Neural crest cell (in vitro differentiated cells): ENCODE measurements at regions not wholly inside any gene's neighbourhood (a gene's known extent, or its start where the extent isn't known, plus 50 kb on each side); places are given as distances from the start of the nearest gene placed in this dataset.
"Not testable (repeated sequence)": the region's sequence is repeated elsewhere in the genome, so short reads cannot be mapped to it uniquely, and the experiment has no call there.

Experiments used
- DNase-seq: peaks from one replicate; pipeline ENCODE4 v3.0.0; 2021; ENCODE audit warnings: low read depth, mixed read lengths, low spot score
- H3K27ac Mint-ChIP-seq: one replicate; pipeline ENCODE4 v1.8.0; 2021; ENCODE audit warnings: mild to moderate bottlenecking, mixed read lengths; ENCODE audit not compliant: unreplicated experiment
- H3K27me3 Mint-ChIP-seq: 2 replicates; pipeline ENCODE4 v1.8.0; 2021; ENCODE audit warnings: low read depth, mild to moderate bottlenecking, mixed read lengths
- H3K36me3 Mint-ChIP-seq: 2 replicates; pipeline ENCODE4 v1.8.0; 2021; ENCODE audit warnings: low read depth, mild to moderate bottlenecking, mixed read lengths
- H3K4me1 Mint-ChIP-seq: 2 replicates; pipeline ENCODE4 v1.8.0; 2021; ENCODE audit warnings: mixed read lengths
- H3K4me3 Mint-ChIP-seq: one replicate; pipeline ENCODE4 v1.8.0; 2021; ENCODE audit warnings: mild to moderate bottlenecking, mixed read lengths
- H3K9me3 Mint-ChIP-seq: 2 replicates; pipeline ENCODE4 v1.8.0; 2021; ENCODE audit warnings: mixed read lengths
- TF ChIP-seq, protein P1 (sequence below): fragments of 200-600 bp; sonication (generic); conservative IDR thresholded peaks from 2 replicates; pipeline ENCODE4 v1.5.0; 2021; ENCODE audit warnings: antibody characterized with exemption, mild to moderate bottlenecking

DNA sequence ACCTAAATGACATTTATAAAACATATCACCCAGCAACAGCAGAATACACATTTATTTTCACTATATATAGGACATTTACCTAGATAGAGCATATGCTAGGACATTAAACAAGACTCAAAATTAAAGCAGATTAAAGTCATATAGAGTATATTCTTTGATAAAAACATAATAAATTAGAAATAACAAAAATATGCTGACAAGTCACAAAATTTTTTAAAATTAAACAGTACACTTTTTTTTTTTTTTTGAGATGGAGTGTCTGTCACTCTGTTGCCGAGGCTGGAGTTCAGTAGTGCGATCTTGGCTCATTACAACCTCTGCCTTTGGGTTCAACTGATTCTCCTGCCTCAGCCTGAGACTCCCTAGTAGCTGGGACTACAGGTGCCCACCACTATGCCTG, 758.9 kb upstream of the NRXN1 start:
- Mint-ChIP-seq H3K36me3 (no peaks in the 10 kb centered on the region), H3K27ac (no peak overlapping the region), H3K4me3 (no peak overlapping the region), H3K9me3 (peaks cover 4% of the 10 kb centered on the region), H3K27me3 (no peaks in the 10 kb centered on the region), H3K4me1 (no peaks in the 10 kb centered on the region)
- no peak for DNase-seq
- TF ChIP-seq, protein P1, sequence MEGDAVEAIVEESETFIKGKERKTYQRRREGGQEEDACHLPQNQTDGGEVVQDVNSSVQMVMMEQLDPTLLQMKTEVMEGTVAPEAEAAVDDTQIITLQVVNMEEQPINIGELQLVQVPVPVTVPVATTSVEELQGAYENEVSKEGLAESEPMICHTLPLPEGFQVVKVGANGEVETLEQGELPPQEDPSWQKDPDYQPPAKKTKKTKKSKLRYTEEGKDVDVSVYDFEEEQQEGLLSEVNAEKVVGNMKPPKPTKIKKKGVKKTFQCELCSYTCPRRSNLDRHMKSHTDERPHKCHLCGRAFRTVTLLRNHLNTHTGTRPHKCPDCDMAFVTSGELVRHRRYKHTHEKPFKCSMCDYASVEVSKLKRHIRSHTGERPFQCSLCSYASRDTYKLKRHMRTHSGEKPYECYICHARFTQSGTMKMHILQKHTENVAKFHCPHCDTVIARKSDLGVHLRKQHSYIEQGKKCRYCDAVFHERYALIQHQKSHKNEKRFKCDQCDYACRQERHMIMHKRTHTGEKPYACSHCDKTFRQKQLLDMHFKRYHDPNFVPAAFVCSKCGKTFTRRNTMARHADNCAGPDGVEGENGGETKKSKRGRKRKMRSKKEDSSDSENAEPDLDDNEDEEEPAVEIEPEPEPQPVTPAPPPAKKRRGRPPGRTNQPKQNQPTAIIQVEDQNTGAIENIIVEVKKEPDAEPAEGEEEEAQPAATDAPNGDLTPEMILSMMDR = no peak

DNA sequence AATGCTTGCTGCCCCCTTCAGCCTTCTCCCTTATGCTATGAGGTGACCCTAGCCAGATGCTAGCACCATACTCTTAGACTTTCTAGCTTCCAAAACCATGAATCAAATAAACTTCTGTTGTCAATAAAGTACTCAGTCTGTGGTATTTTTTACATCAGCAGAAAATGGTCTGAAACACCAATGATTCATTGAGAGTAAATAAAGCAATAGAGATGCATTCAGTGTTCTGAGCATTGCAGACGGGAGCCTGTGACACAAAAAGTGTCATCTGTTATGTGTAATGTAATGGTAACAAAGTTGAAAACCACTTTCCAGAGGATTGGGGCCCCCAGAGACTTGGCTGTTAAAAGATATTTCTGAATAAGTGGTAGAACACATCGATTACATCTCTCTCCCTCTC, 758.0 kb upstream of the NRXN1 start:
- no peak overlapping the region for H3K27ac Mint-ChIP-seq
- TF ChIP-seq, protein P1 = no peak
- no peaks in the 10 kb centered on the region for H3K4me1 Mint-ChIP-seq
- no peaks in the 10 kb centered on the region for H3K27me3 Mint-ChIP-seq
- H3K9me3 Mint-ChIP-seq = peaks cover 4% of the 10 kb centered on the region
- H3K4me3 Mint-ChIP-seq = no peak overlapping the region
- no peaks in the 10 kb centered on the region for H3K36me3 Mint-ChIP-seq
- no peak for DNase-seq

DNA sequence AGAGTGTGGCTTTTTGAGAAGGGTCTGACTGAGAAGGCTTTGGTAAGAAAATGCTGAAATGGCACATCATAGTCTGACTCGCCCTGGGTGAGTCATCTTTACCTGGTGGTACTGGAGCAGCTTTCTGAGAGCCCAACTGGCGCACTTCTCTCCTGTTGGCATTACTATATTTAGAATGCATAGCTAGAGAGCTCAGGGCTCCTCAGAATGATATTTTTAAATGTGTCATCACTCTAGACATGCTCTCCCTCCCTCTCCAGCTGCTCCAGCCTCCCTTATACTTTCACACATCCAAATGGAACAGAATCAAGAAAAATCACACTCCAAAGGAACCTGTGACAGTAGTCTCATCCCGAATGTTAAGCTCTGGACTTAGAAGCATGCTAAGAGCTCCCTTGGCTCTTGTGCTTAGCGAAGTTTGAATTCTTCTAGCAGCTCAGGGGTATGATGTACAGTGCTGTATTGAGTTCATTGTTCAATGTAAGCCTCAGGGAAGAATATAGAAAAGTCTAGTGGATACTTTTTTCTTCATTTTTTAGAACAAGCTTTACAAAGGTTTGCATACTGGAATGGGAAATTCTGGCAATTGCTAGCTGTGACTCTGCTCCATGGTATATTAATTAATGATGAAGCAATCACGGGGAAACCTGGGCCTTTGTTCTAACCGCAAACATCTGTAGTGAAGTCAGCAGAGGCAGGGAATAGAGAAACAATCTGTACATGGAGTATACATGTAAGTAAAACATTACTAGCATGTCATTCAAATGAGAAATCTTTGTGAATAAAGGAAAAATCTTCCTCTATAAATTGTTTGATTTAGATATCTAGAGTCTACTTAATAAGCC, 751.2 kb upstream of the NRXN1 start:
- no peaks in the 10 kb centered on the region for H3K27me3 Mint-ChIP-seq
- TF ChIP-seq, protein P1 = no peak
- H3K27ac Mint-ChIP-seq = no peak overlapping the region
- H3K36me3 Mint-ChIP-seq = no peaks in the 10 kb centered on the region
- no peak for DNase-seq
- H3K9me3 Mint-ChIP-seq = peaks cover 2% of the 10 kb centered on the region
- H3K4me3 Mint-ChIP-seq = no peak overlapping the region
- H3K4me1 Mint-ChIP-seq = no peaks in the 10 kb centered on the region

DNA sequence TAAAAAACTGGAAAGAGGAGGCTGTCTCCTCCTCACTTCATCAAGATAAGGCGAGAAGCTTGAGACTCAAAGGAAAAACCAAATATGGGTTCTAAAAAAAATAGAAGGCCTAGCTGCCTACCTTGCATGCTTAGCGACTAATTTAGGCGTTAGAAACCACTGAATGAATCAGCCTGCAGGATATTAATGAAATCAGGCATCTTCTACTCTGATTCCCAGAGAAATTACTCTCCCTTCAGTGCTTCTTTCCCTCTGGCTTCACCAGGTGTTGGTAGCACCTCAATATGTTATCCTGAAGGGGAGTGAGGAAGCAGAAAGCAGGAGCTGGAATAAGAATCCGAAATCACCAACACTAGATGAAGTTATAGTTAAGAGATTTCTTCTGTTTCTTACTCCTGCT, 749.8 kb upstream of the NRXN1 start:
- Mint-ChIP-seq H3K27me3 (no peaks in the 10 kb centered on the region), H3K9me3 (peaks cover 2% of the 10 kb centered on the region), H3K27ac (no peak overlapping the region), H3K4me3 (no peak overlapping the region), H3K36me3 (peaks cover 2% of the 10 kb centered on the region), H3K4me1 (no peaks in the 10 kb centered on the region)
- no peak for DNase-seq
- TF ChIP-seq, protein P1 = no peak

DNA sequence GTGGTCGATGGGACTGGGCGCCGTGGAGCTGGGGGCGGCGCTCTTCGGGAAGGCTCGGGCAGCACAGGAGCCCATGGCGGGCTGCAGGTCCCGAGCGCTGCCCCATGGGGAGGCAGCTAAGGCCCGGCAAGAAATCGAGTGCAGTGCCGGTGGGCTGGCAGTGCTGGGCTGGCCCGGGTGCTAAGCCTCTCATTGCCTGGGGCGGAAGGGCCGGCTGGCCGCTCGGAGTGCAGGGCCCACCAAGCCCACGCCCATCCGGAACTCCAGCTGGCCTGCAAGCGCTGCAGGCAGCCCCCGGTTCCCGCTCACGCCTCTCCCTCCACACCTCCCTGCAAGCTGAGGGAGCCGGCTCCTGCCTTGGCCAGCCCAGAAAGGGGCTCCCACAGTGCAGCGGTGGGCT, 748.4 kb upstream of the NRXN1 start:
- TF ChIP-seq, protein P1 = no peak
- Mint-ChIP-seq H3K9me3 (peaks cover 2% of the 10 kb centered on the region), H3K27me3 (no peaks in the 10 kb centered on the region), H3K4me1 (no peaks in the 10 kb centered on the region), H3K27ac (no peak overlapping the region), H3K36me3 (peaks cover 2% of the 10 kb centered on the region), H3K4me3 (no peak overlapping the region)
- no peak for DNase-seq

DNA sequence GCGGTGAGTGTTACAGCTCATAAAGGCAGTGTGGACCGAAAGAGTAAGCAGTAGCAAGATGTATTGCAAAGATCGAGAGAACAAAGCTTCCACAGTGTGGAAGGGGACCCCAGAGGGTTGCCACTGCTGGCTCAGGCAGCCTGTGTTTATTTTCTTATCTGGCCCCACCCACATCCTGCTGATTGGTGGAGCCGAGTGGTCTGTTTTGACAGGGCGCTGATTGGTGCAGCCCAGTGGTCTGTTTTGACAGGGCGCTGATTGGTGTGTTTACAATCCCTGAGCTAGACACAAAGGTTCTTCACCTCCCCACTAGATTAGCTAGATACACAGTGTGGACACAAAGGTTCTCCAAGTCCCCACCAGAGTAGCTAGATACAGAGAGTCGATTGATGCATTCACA, 747.8 kb upstream of the NRXN1 start:
- H3K36me3 Mint-ChIP-seq, H3K27ac Mint-ChIP-seq, H3K4me1 Mint-ChIP-seq, DNase-seq, H3K4me3 Mint-ChIP-seq, H3K9me3 Mint-ChIP-seq, H3K27me3 Mint-ChIP-seq: not testable (repeated sequence)
